ENCODE measurements at regions not wholly inside any gene's neighbourhood (a gene's known extent, or its start where the extent isn't known, plus 50 kb on each side); places are given as distances from the start of the nearest gene placed in this dataset.
"Not testable (repeated sequence)": the region's sequence is repeated elsewhere in the genome, so short reads cannot be mapped to it uniquely, and the experiment has no call there.

DNA sequence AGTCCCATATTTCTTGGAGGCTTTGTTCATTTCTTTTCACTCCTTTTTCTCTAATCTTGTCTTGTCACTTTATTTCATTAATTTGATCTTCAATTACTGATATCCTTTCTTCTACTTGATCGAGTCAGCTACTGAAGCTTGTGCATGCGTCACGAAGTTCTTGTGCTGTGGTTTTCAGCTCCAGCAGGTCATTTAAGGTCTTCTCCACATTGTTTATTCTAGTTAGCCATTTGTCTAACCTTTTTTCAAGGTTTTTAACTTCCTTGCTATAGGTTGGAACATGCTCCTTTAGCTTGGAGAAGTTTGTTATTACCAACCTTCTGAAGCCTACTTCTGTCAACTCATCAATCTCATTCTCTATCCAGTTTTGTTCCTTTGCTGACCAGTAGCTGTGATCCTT lies 234.0 kb downstream of the ATPSCKMT start:
- TF ChIP-seq EZH2 (IDR thresholded peaks at IDR 0.05); ZNF274 (IDR thresholded peaks at IDR 0.05; ENCODE audit: low read depth, low read length); POLR2AphosphoS5 (IDR thresholded peaks at IDR 0.05; ENCODE audit: low read depth, low read length): not testable (repeated sequence)
- TF ChIP-seq, protein P1, sequence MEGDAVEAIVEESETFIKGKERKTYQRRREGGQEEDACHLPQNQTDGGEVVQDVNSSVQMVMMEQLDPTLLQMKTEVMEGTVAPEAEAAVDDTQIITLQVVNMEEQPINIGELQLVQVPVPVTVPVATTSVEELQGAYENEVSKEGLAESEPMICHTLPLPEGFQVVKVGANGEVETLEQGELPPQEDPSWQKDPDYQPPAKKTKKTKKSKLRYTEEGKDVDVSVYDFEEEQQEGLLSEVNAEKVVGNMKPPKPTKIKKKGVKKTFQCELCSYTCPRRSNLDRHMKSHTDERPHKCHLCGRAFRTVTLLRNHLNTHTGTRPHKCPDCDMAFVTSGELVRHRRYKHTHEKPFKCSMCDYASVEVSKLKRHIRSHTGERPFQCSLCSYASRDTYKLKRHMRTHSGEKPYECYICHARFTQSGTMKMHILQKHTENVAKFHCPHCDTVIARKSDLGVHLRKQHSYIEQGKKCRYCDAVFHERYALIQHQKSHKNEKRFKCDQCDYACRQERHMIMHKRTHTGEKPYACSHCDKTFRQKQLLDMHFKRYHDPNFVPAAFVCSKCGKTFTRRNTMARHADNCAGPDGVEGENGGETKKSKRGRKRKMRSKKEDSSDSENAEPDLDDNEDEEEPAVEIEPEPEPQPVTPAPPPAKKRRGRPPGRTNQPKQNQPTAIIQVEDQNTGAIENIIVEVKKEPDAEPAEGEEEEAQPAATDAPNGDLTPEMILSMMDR (IDR thresholded peaks at IDR 0.05 in 2 of 3, conservative IDR thresholded peaks at IDR 0.05 in 1 of 3; ENCODE audit: borderline replicate concordance in 1 of 3, insufficient read depth in 1 of 3, low read depth in 2 of 3, low read length in 2 of 3): not testable (repeated sequence)
- TF ChIP-seq, protein P2, sequence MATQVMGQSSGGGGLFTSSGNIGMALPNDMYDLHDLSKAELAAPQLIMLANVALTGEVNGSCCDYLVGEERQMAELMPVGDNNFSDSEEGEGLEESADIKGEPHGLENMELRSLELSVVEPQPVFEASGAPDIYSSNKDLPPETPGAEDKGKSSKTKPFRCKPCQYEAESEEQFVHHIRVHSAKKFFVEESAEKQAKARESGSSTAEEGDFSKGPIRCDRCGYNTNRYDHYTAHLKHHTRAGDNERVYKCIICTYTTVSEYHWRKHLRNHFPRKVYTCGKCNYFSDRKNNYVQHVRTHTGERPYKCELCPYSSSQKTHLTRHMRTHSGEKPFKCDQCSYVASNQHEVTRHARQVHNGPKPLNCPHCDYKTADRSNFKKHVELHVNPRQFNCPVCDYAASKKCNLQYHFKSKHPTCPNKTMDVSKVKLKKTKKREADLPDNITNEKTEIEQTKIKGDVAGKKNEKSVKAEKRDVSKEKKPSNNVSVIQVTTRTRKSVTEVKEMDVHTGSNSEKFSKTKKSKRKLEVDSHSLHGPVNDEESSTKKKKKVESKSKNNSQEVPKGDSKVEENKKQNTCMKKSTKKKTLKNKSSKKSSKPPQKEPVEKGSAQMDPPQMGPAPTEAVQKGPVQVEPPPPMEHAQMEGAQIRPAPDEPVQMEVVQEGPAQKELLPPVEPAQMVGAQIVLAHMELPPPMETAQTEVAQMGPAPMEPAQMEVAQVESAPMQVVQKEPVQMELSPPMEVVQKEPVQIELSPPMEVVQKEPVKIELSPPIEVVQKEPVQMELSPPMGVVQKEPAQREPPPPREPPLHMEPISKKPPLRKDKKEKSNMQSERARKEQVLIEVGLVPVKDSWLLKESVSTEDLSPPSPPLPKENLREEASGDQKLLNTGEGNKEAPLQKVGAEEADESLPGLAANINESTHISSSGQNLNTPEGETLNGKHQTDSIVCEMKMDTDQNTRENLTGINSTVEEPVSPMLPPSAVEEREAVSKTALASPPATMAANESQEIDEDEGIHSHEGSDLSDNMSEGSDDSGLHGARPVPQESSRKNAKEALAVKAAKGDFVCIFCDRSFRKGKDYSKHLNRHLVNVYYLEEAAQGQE (IDR thresholded peaks at IDR 0.05; ENCODE audit: low read depth): not testable (repeated sequence)
- TF ChIP-seq, protein P3, sequence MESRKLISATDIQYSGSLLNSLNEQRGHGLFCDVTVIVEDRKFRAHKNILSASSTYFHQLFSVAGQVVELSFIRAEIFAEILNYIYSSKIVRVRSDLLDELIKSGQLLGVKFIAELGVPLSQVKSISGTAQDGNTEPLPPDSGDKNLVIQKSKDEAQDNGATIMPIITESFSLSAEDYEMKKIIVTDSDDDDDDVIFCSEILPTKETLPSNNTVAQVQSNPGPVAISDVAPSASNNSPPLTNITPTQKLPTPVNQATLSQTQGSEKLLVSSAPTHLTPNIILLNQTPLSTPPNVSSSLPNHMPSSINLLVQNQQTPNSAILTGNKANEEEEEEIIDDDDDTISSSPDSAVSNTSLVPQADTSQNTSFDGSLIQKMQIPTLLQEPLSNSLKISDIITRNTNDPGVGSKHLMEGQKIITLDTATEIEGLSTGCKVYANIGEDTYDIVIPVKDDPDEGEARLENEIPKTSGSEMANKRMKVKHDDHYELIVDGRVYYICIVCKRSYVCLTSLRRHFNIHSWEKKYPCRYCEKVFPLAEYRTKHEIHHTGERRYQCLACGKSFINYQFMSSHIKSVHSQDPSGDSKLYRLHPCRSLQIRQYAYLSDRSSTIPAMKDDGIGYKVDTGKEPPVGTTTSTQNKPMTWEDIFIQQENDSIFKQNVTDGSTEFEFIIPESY (IDR thresholded peaks at IDR 0.05; ENCODE audit: extremely low read depth, insufficient replicate concordance, low read length): not testable (repeated sequence)
